GM23338 (cell line): ENCODE measurements at regions not wholly inside any gene's neighbourhood (a gene's known extent, or its start where the extent isn't known, plus 50 kb on each side); places are given as distances from the start of the nearest gene placed in this dataset.

Source experiments
- ATAC-seq: fragments of 200-7000 bp; cut with Tn5 transposase; 3 replicates; pipeline ENCODE4 v1.9.1; 2020
- DNase-seq: peaks from one replicate; pipeline ENCODE4 v3.0.0-alpha.2; 2015; ENCODE audit warnings: low spot score
- H2AFZ ChIP-seq: fragments of 200-600 bp; sonication (generic); 2 replicates; pipeline ENCODE4 v1.8.0; 2016; ENCODE audit warnings: antibody characterized with exemption, mild to moderate bottlenecking, moderate library complexity
- H3F3A ChIP-seq: fragments of 200-600 bp; sonication (generic); replicated peaks from 2 replicates; pipeline ENCODE4 v1.8.0; 2017; ENCODE audit warnings: antibody characterized with exemption, mixed run types, low read depth
- H3K27ac ChIP-seq: fragments of 200-600 bp; sonication (generic); 2 replicates; pipeline ENCODE4 v1.6.1; 2016; ENCODE audit warnings: low read depth
- H3K27me3 ChIP-seq: fragments of 200-600 bp; sonication (generic); 2 replicates; pipeline ENCODE4 v1.8.0; 2016; ENCODE audit warnings: mild to moderate bottlenecking, mixed run types, moderate library complexity; ENCODE audit not compliant: insufficient read depth
- H3K36me3 ChIP-seq: fragments of 200-600 bp; sonication (generic); 2 replicates; pipeline ENCODE4 v1.8.0; 2016; ENCODE audit warnings: mild to moderate bottlenecking; ENCODE audit not compliant: insufficient read depth
- H3K4me1 ChIP-seq: fragments of 200-600 bp; sonication (generic); 2 replicates; pipeline ENCODE4 v1.8.0; 2016; ENCODE audit warnings: mild to moderate bottlenecking, moderate library complexity; ENCODE audit not compliant: insufficient read depth
- H3K4me2 ChIP-seq: fragments of 200-600 bp; sonication (generic); 2 replicates; pipeline ENCODE4 v1.7.1; 2017; ENCODE audit warnings: mixed run types
- H3K4me3 ChIP-seq: fragments of 200-600 bp; sonication (generic); 2 replicates; pipeline ENCODE4 v1.6.1; 2016; ENCODE audit warnings: mixed run types
- H3K79me2 ChIP-seq: fragments of 200-600 bp; sonication (generic); replicated peaks from 2 replicates; pipeline ENCODE4 v1.8.0; 2017; ENCODE audit warnings: mild to moderate bottlenecking; ENCODE audit not compliant: insufficient read depth
- H3K9me2 ChIP-seq: fragments of 200-600 bp; sonication (generic); 2 replicates; pipeline ENCODE4 v1.8.0; 2017; ENCODE audit not compliant: insufficient read depth
- H4K20me1 ChIP-seq: fragments of 200-600 bp; sonication (generic); replicated peaks from 2 replicates; pipeline ENCODE4 v1.8.0; 2017; ENCODE audit warnings: mild to moderate bottlenecking; ENCODE audit not compliant: insufficient read depth
- H3K27ac Mint-ChIP-seq: 2 replicates; pipeline ENCODE4 v1.8.0; 2020; ENCODE audit warnings: inconsistent platforms, mild to moderate bottlenecking, moderate library complexity, mixed read lengths
- H3K27me3 Mint-ChIP-seq: 3 replicates; pipeline ENCODE4 v1.8.0; 2022; ENCODE audit warnings: low read depth, mild to moderate bottlenecking, moderate library complexity, mixed read lengths, inconsistent platforms; ENCODE audit not compliant: insufficient read depth, poor library complexity
- H3K36me3 Mint-ChIP-seq: 3 replicates; pipeline ENCODE4 v1.8.0; 2021; ENCODE audit warnings: low read depth, mild to moderate bottlenecking, inconsistent platforms, moderate library complexity, mixed read lengths
- H3K4me1 Mint-ChIP-seq: 3 replicates; pipeline ENCODE4 v1.8.0; 2020; ENCODE audit warnings: mild to moderate bottlenecking, inconsistent platforms, mixed read lengths
- H3K4me3 Mint-ChIP-seq: 3 replicates; pipeline ENCODE4 v1.8.0; 2021; ENCODE audit warnings: moderate library complexity, mild to moderate bottlenecking, inconsistent platforms, mixed read lengths
- H3K9me3 Mint-ChIP-seq: 3 replicates; pipeline ENCODE4 v1.8.0; 2020; ENCODE audit warnings: moderate library complexity, mild to moderate bottlenecking, inconsistent platforms, mixed read lengths
- EZH2 ChIP-seq: fragments of 200-600 bp; sonication (generic); IDR thresholded peaks from one replicate; pipeline ENCODE4 v1.8.0; 2017; ENCODE audit warnings: antibody characterized with exemption, mild to moderate bottlenecking, low read depth; ENCODE audit not compliant: unreplicated experiment
- JUNB ChIP-seq: IDR thresholded peaks from one replicate; pipeline ENCODE4 v1.6.1; 2016; ENCODE audit warnings: antibody characterized with exemption; ENCODE audit not compliant: unreplicated experiment
- NANOG ChIP-seq: IDR thresholded peaks from 2 replicates; pipeline ENCODE4 v1.6.1; 2016; ENCODE audit warnings: antibody characterized with exemption, borderline replicate concordance
- POLR2AphosphoS5 ChIP-seq: IDR thresholded peaks from 2 replicates; pipeline ENCODE4 v1.6.1; 2016; ENCODE audit warnings: antibody characterized with exemption, low read depth
- ZNF114 ChIP-seq: fragments of 250-450 bp; sonication (Bioruptor Pico); IDR thresholded peaks from 2 replicates; pipeline ENCODE4 v1.5.0; 2020; ENCODE audit warnings: mild to moderate bottlenecking, moderate library complexity
- ZNF331 ChIP-seq: fragments of 250-450 bp; sonication (Bioruptor Pico); IDR thresholded peaks from 2 replicates; pipeline ENCODE4 v1.5.0; 2020; ENCODE audit warnings: low read depth, mild to moderate bottlenecking, moderate library complexity
- TF ChIP-seq, protein P1 (sequence below): fragments of 250-450 bp; sonication (Bioruptor Pico); IDR thresholded peaks from 2 replicates; pipeline ENCODE4 v1.5.0; 2020; ENCODE audit warnings: mild to moderate bottlenecking, moderate library complexity
- TF ChIP-seq, protein P2 (sequence below), 2 experiments: fragments of 200-600 bp in 1 of 2; sonication (generic) in 1 of 2; conservative IDR thresholded peaks; 2 replicates each; pipeline versions ENCODE4 v1.5.1 to v1.6.1; 2016 to 2017; ENCODE audit warnings: antibody characterized with exemption in 2 of 2, low read depth in 2 of 2, mild to moderate bottlenecking in 2 of 2, moderate library complexity in 1 of 2
- TF ChIP-seq, protein P3 (sequence below): IDR thresholded peaks from 2 replicates; pipeline ENCODE4 v1.6.1; 2016; ENCODE audit warnings: antibody characterized with exemption
- TF ChIP-seq, protein P4 (sequence below): IDR thresholded peaks from one replicate; pipeline ENCODE4 v1.6.1; 2018; ENCODE audit warnings: antibody characterized with exemption; ENCODE audit not compliant: unreplicated experiment

DNA sequence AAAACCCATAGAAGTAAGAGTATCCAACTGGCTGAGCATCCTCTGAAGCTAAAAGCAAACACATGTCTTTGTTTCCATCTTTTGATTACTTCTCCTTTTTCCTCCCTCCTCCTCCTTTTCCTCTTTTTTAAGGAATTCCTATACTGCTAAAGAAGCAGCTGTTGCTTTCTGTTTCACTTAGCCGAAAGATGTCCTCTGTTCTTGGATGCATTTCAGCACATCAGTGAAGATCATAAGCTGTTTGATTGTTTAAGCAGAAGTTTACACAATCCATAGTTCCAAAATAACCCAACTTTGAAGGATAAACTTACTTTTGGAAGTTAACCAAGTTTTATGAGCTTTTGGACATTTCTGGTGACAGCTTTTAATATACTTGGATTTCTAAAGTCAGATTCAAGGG lies 55.1 kb upstream of the TNIP3 start:
- Mint-ChIP-seq H3K27me3 (no peaks in the 10 kb centered on the region), H3K27ac (no peak overlapping the region), H3K4me1 (no peaks in the 10 kb centered on the region), H3K36me3 (no peaks in the 10 kb centered on the region), H3K9me3 (no peaks in the 10 kb centered on the region), H3K4me3 (no peak overlapping the region)
- H4K20me1 ChIP-seq, result no peaks in the 10 kb centered on the region
- no peaks in the 10 kb centered on the region for H3F3A ChIP-seq
- no peaks in the 10 kb centered on the region for H3K9me2 ChIP-seq
- no peak for DNase-seq
- 0 out of 2 replicates have a peak overlapping the region, but pooled peaks have one; percentile 4 for H2AFZ ChIP-seq
- H3K36me3 ChIP-seq, result no peaks in the 10 kb centered on the region
- H3K27me3 ChIP-seq, result no peaks in the 10 kb centered on the region
- no peak overlapping the region for H3K4me2 ChIP-seq
- H3K4me3 ChIP-seq, result no peak overlapping the region
- H3K4me1 ChIP-seq, result no peaks in the 10 kb centered on the region
- no peaks in the 10 kb centered on the region for H3K79me2 ChIP-seq
- ATAC-seq, result no peak
- TF ChIP-seq, protein P1, sequence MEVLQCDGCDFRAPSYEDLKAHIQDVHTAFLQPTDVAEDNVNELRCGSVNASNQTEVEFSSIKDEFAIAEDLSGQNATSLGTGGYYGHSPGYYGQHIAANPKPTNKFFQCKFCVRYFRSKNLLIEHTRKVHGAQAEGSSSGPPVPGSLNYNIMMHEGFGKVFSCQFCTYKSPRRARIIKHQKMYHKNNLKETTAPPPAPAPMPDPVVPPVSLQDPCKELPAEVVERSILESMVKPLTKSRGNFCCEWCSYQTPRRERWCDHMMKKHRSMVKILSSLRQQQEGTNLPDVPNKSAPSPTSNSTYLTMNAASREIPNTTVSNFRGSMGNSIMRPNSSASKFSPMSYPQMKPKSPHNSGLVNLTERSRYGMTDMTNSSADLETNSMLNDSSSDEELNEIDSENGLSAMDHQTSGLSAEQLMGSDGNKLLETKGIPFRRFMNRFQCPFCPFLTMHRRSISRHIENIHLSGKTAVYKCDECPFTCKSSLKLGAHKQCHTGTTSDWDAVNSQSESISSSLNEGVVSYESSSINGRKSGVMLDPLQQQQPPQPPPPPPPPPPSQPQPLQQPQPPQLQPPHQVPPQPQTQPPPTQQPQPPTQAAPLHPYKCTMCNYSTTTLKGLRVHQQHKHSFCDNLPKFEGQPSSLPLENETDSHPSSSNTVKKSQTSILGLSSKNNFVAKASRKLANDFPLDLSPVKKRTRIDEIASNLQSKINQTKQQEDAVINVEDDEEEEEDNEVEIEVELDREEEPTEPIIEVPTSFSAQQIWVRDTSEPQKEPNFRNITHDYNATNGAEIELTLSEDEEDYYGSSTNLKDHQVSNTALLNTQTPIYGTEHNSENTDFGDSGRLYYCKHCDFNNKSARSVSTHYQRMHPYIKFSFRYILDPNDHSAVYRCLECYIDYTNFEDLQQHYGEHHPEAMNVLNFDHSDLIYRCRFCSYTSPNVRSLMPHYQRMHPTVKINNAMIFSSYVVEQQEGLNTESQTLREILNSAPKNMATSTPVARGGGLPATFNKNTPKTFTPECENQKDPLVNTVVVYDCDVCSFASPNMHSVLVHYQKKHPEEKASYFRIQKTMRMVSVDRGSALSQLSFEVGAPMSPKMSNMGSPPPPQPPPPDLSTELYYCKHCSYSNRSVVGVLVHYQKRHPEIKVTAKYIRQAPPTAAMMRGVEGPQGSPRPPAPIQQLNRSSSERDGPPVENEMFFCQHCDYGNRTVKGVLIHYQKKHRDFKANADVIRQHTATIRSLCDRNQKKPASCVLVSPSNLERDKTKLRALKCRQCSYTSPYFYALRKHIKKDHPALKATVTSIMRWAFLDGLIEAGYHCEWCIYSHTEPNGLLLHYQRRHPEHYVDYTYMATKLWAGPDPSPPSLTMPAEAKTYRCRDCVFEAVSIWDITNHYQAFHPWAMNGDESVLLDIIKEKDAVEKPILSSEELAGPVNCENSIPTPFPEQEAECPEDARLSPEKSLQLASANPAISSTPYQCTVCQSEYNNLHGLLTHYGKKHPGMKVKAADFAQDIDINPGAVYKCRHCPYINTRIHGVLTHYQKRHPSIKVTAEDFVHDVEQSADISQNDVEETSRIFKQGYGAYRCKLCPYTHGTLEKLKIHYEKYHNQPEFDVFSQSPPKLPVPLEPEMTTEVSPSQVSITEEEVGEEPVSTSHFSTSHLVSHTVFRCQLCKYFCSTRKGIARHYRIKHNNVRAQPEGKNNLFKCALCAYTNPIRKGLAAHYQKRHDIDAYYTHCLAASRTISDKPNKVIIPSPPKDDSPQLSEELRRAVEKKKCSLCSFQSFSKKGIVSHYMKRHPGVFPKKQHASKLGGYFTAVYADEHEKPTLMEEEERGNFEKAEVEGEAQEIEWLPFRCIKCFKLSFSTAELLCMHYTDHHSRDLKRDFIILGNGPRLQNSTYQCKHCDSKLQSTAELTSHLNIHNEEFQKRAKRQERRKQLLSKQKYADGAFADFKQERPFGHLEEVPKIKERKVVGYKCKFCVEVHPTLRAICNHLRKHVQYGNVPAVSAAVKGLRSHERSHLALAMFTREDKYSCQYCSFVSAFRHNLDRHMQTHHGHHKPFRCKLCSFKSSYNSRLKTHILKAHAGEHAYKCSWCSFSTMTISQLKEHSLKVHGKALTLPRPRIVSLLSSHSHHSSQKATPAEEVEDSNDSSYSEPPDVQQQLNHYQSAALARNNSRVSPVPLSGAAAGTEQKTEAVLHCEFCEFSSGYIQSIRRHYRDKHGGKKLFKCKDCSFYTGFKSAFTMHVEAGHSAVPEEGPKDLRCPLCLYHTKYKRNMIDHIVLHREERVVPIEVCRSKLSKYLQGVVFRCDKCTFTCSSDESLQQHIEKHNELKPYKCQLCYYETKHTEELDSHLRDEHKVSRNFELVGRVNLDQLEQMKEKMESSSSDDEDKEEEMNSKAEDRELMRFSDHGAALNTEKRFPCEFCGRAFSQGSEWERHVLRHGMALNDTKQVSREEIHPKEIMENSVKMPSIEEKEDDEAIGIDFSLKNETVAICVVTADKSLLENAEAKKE (CRISPR knock-in tag), result no peak
- no peak for TF ChIP-seq JUNB
- TF ChIP-seq, protein P2, sequence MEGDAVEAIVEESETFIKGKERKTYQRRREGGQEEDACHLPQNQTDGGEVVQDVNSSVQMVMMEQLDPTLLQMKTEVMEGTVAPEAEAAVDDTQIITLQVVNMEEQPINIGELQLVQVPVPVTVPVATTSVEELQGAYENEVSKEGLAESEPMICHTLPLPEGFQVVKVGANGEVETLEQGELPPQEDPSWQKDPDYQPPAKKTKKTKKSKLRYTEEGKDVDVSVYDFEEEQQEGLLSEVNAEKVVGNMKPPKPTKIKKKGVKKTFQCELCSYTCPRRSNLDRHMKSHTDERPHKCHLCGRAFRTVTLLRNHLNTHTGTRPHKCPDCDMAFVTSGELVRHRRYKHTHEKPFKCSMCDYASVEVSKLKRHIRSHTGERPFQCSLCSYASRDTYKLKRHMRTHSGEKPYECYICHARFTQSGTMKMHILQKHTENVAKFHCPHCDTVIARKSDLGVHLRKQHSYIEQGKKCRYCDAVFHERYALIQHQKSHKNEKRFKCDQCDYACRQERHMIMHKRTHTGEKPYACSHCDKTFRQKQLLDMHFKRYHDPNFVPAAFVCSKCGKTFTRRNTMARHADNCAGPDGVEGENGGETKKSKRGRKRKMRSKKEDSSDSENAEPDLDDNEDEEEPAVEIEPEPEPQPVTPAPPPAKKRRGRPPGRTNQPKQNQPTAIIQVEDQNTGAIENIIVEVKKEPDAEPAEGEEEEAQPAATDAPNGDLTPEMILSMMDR (conservative IDR thresholded peaks at IDR 0.05; ENCODE audit: low read depth in 2 of 2), result no peak
- no peak overlapping the region for H3K27ac ChIP-seq

DNA sequence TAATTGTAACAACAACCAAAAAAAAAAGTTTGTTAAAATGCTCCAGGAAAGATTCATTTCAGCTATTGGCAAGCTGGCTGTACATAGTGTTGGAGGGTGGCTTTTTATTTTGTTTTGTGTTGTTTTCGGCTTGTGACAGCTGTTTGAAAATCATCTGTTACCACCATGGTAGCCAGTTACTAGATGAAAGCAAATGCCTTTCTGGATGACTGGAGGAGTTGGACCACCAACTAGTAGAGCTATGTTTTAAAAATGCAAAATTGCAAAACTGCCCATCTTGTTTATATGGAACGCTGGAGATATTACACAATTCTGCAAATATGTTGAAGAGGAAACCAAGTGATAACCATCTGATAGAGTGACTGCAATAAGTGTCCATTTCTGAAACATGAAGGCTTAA lies 53.2 kb upstream of the TNIP3 start:
- no peaks in the 10 kb centered on the region for H3K9me2 ChIP-seq
- no peak for DNase-seq
- ATAC-seq, result no peak
- Mint-ChIP-seq H3K9me3 (no peaks in the 10 kb centered on the region), H3K27me3 (no peaks in the 10 kb centered on the region), H3K27ac (no peak overlapping the region), H3K4me3 (no peak overlapping the region), H3K36me3 (no peaks in the 10 kb centered on the region), H3K4me1 (no peaks in the 10 kb centered on the region)
- H3K79me2 ChIP-seq, result no peaks in the 10 kb centered on the region
- no peak overlapping the region for H3K4me2 ChIP-seq
- no peak overlapping the region for H2AFZ ChIP-seq
- H3K4me1 ChIP-seq, result no peaks in the 10 kb centered on the region
- H3K27ac ChIP-seq, result no peak overlapping the region
- H3K36me3 ChIP-seq, result no peaks in the 10 kb centered on the region
- no peaks in the 10 kb centered on the region for H3K27me3 ChIP-seq
- no peaks in the 10 kb centered on the region for H3F3A ChIP-seq
- no peaks in the 10 kb centered on the region for H4K20me1 ChIP-seq
- H3K4me3 ChIP-seq, result no peak overlapping the region
- TF ChIP-seq JUNB, result no peak
- TF ChIP-seq EZH2, result no peak
- TF ChIP-seq ZNF331 (CRISPR knock-in tag), result no peak
- TF ChIP-seq, protein P3, sequence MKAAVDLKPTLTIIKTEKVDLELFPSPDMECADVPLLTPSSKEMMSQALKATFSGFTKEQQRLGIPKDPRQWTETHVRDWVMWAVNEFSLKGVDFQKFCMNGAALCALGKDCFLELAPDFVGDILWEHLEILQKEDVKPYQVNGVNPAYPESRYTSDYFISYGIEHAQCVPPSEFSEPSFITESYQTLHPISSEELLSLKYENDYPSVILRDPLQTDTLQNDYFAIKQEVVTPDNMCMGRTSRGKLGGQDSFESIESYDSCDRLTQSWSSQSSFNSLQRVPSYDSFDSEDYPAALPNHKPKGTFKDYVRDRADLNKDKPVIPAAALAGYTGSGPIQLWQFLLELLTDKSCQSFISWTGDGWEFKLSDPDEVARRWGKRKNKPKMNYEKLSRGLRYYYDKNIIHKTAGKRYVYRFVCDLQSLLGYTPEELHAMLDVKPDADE, result no peak
- TF ChIP-seq POLR2AphosphoS5, result no peak
- no peak for TF ChIP-seq ZNF114
- TF ChIP-seq NANOG, result no peak
- TF ChIP-seq, protein P4, sequence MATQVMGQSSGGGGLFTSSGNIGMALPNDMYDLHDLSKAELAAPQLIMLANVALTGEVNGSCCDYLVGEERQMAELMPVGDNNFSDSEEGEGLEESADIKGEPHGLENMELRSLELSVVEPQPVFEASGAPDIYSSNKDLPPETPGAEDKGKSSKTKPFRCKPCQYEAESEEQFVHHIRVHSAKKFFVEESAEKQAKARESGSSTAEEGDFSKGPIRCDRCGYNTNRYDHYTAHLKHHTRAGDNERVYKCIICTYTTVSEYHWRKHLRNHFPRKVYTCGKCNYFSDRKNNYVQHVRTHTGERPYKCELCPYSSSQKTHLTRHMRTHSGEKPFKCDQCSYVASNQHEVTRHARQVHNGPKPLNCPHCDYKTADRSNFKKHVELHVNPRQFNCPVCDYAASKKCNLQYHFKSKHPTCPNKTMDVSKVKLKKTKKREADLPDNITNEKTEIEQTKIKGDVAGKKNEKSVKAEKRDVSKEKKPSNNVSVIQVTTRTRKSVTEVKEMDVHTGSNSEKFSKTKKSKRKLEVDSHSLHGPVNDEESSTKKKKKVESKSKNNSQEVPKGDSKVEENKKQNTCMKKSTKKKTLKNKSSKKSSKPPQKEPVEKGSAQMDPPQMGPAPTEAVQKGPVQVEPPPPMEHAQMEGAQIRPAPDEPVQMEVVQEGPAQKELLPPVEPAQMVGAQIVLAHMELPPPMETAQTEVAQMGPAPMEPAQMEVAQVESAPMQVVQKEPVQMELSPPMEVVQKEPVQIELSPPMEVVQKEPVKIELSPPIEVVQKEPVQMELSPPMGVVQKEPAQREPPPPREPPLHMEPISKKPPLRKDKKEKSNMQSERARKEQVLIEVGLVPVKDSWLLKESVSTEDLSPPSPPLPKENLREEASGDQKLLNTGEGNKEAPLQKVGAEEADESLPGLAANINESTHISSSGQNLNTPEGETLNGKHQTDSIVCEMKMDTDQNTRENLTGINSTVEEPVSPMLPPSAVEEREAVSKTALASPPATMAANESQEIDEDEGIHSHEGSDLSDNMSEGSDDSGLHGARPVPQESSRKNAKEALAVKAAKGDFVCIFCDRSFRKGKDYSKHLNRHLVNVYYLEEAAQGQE, result no peak
